Fibroblast of mammary gland (primary cell): ENCODE measurements at regions not wholly inside any gene's neighbourhood (a gene's known extent, or its start where the extent isn't known, plus 50 kb on each side); places are given as distances from the start of the nearest gene placed in this dataset.

Source experiments
- DNase-seq: peaks from one replicate; pipeline ENCODE4 v3.0.0-alpha.2; 2010; ENCODE audit warnings: low read depth
- H3K4me3 ChIP-seq: 2 replicates; pipeline ENCODE4 v1.5.1; 2011; ENCODE audit warnings: low read depth, mild to moderate bottlenecking, low read length, moderate library complexity; ENCODE audit not compliant: control insufficient read depth
- TF ChIP-seq, protein P1 (sequence below): conservative IDR thresholded peaks from 2 replicates; pipeline ENCODE4 v1.5.1; 2011; ENCODE audit warnings: low read depth, low read length, inconsistent platforms; ENCODE audit not compliant: control insufficient read depth, insufficient read depth

DNA sequence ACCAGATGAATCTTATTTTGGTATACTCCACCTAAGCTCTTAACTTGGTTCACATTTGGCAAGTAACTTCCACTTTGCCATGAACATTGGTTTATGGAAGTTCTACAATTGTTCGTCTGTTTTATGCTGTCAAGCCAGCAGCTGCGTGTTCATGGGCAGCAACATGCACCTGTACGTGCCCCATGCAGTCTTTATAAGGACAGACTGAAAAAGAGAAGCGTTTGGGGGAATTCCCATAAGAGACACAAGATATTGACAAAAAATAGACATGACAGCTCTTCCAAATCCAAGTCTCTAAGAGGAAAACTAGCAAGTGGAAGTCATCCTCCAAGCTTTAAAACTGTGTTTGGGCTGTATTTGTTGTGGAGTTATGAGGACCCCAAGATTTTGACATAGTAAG lies 151.6 kb downstream of the SLC16A9 start:
- TF ChIP-seq, protein P1, sequence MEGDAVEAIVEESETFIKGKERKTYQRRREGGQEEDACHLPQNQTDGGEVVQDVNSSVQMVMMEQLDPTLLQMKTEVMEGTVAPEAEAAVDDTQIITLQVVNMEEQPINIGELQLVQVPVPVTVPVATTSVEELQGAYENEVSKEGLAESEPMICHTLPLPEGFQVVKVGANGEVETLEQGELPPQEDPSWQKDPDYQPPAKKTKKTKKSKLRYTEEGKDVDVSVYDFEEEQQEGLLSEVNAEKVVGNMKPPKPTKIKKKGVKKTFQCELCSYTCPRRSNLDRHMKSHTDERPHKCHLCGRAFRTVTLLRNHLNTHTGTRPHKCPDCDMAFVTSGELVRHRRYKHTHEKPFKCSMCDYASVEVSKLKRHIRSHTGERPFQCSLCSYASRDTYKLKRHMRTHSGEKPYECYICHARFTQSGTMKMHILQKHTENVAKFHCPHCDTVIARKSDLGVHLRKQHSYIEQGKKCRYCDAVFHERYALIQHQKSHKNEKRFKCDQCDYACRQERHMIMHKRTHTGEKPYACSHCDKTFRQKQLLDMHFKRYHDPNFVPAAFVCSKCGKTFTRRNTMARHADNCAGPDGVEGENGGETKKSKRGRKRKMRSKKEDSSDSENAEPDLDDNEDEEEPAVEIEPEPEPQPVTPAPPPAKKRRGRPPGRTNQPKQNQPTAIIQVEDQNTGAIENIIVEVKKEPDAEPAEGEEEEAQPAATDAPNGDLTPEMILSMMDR = no peak
- no peak for DNase-seq
- no peak overlapping the region for H3K4me3 ChIP-seq

DNA sequence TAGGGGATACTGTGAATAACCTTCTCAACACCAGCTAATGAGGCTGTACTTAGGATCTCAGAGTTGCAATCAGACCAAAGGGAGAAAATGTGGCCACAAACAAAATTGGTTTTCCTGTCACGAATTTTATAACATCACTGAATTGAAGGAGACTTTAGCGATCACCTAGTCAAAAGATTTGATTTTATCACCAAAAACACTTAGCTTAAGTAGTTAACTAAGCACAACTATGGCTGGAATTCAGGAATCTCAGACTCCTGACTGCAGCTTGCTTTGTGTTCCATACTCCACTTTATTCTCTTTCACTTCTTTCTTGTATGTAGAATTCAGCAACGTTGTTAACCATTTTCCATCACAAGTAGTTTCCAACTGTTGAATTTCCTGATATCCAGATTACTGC lies 152.0 kb downstream of the SLC16A9 start:
- H3K4me3 ChIP-seq = no peak overlapping the region
- DNase-seq = no peak
- TF ChIP-seq, protein P1 = no peak

DNA sequence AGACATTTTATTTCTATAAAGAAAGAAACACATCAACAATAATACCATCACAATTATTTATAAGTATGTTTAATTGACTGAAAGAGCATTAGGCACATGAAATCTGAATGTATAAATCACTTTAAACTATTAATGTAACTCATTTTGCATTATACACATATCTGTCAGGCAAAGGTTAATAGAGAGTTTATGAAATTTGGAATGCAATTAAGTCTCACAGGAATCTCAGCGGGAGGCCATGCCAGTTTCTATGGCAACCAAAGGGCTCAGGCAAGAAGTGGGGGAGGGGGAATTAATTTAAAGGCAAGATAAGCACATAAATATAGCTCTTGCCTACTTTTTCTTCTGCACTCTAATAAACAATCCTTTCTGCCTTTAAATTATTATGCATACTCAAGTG lies 152.6 kb downstream of the SLC16A9 start:
- H3K4me3 ChIP-seq = no peak overlapping the region
- TF ChIP-seq, protein P1 = no peak
- no peak for DNase-seq

DNA sequence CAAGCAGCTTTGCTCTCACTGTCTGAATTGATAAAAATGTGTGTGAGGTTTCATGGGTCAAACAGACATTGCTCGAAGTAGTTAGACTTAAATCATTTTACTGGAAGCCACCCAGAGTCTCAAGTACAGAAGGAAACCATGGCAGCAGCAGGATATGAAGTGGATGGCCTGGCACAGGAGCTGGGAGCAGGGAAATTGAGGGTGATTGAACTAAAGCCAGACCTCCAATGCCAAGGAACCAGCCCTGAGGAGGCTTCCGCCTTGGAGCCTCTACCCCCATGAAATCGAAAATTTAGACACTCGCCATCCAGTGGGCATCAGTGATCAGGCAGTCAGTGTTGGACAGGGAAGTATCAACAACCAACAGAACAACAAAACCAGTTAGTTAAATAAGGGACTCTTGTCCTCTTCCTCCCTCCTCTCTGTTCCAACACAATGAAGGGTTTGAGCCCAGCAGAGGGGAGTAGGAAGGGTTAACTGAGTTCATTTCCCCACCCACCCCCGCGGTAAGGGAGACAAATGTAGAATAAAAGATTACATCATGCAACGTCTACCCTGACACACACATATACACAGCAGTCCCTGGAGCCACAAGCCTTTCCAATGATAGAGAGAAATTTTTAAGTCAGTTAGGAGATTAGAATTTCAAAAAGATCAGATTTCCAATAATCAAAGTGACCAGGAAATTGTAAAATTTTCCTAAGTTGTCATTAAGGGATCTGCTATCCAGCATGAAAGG lies 156.3 kb downstream of the SLC16A9 start:
- no peak overlapping the region for H3K4me3 ChIP-seq
- TF ChIP-seq, protein P1 = no peak
- DNase-seq = no peak

DNA sequence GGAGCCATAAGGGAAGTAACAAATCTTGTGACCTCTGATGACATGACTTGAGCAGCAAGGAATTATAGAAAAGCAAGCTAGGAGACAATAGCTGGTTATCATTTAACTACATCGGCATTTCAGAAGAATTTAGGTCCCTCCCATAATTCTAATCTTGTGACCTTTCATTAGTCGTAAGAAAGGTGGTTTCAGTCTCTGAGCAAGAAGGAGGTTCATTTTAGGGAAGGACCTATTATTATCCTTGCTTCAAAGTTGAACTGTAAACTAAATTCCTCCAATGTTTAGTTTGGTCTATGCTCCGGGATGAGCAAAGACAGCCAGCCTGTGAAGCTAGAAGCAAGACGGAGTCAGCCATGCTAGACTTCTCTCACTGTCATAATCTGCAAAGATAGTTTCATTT lies 159.6 kb downstream of the SLC16A9 start:
- no peak for DNase-seq
- TF ChIP-seq, protein P1 = no peak
- no peak overlapping the region for H3K4me3 ChIP-seq

DNA sequence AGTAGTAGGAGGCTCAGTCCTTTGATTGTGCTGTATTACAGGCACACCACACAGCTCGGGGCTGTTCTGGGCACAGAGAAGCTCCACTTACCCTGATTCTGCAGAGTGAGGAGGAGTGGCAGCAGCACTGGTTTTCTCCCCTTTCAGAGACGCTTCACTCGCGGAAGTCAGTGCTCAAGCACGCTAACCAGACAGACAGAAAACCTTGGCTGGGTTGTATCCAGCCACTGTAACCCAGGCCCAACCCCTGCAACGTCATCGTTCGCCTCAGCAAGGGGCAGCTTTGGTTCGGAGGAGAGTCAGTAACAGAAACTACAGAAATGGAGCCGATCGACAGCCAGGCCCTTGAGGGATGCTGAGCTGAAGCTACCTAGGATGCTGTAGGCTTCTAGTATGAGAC lies 171.0 kb downstream of the SLC16A9 start:
- H3K4me3 ChIP-seq = no peak overlapping the region
- no peak for DNase-seq

More for the DNA sequence above, 171.0 kb downstream of the SLC16A9 start:
- TF ChIP-seq, protein P1 = no peak
